Umbilical cord (tissue), 1 donor: ENCODE measurements at regions not wholly inside any gene's neighbourhood (a gene's known extent, or its start where the extent isn't known, plus 50 kb on each side); places are given as distances from the start of the nearest gene placed in this dataset.
A peak's percentile ranks its signal among the peaks of the same experiment; 100 is the strongest.
"Not testable (repeated sequence)": the region's sequence is repeated elsewhere in the genome, so short reads cannot be mapped to it uniquely, and the experiment has no call there.

ENCODE experiments used
- DNase-seq: peaks from one replicate; pipeline ENCODE4 v3.0.0-alpha.2; 2015; ENCODE audit warnings: low spot score

DNA sequence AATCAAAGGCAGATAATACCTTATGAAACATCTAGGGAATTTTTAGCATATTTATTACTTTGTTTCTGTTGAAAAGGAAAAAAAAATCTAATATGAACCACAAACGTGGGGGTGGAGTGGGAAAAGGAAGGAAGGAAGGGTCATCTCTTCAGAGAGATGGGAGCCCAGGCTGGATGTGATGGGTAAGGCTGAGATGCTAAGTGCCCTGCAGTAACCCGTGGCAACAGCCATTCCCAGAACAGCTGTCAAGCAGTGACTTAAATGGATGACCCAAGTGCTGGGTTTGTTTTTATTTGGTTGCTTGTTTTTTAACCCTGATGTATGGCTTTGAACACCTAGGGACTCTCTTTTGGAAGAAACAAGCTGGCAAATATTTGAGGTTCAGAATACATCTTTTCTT, 50.7 kb upstream of the KLF7 start:
- no peak for DNase-seq

DNA sequence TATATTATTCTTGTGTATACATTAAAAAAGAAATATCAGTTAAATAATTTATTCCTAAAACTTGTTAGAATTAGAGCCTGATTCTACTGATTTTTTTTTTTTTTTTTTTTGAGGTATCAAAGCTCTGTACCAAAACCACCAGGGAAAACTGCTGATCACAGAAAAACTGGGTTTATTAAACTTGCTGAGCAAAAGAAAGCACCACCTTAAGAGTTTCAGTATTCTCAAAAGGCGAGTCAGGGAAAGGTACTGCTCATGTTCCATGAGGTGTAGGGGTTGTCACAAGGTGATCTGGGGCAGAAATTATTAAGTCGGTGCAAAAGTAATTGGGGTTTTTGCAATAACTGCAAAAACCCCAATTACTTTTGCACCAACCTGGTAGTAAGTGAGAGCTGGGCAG, 51.7 kb upstream of the KLF7 start:
- no peak for DNase-seq

DNA sequence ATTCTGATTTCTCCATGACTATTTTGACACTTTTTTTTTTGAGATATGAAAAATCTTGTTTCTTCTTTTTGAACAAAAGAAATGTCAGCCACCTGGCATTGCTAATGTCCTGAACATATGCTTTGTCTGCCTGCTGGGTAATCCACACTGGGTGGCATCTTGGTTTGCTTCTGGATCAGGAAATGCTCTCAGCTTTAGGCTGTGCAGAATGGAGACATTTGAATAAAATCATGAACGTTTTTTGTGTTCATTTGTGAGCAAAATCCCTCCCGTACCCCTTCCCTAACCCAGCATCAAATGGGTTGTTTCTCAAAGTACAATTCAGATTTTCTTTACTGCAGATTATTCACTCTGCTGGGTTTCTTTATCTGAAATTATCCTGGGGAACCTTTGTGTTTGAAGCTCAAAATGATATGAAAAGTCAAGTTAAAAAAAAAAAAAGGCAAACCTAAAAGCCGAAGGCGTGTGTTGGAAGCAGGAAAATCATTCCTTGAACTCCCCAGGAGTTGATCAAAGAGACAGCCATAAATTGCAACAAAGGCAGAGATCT, 53.4 kb upstream of the KLF7 start:
- DNase-seq, result no peak

DNA sequence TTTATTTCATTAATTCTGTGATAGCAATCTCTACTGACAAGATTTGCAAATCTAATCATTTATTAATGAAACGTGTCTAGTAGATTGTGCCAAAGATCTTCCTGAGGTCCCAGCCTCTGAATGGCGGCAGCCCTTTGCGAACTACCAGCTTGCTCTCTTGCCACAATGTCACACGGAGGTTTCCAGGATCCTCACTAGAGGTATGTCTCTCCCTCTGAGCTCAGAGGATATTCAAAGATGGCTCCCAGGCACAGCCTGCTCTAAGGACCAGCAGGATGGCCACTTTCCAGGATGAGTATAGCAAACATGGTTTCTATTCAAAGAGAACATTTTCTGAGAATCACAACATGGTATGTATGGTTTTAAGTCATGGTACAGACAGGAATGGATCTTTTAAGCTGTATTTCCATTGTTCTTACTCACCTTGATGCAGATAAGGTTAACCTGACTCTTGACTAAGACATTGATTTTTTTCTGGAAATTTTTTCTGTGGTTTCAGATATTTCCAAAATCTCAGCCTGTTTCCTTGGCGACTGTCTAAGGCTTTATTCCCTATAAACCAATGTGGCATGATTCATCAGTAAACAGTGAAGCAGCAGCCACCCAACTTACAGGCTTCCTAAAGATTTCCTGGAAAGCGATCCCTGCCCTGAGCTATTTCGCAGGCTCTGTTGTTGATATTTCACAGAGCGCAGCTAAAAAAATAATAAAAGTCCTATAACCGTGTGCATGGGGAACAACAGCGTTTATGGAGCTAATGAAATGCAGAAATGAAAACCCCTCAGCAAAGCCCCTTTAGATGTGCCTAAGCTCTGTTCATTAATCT, 54.1 kb upstream of the KLF7 start:
- peak; percentile 88 for DNase-seq

DNA sequence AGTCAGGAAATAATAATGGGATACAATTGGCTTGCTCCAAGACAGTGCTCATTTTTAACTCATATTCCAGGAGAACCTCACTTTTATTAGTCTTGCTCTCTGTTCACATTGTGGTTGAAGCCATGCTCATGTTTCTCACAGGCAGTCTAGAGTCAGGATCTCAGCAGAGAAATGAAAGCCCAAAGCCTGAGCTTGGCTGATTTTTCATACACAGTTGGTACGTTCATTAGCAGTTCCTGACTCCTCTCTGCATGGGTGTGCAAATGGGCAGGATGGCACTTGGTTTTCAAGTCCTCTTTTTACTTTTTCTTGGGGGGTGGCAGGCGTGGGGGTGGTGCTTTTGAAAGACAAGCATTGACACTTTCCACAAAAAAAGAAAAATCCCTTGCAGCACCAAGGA, 56.0 kb upstream of the KLF7 start:
- no peak for DNase-seq

DNA sequence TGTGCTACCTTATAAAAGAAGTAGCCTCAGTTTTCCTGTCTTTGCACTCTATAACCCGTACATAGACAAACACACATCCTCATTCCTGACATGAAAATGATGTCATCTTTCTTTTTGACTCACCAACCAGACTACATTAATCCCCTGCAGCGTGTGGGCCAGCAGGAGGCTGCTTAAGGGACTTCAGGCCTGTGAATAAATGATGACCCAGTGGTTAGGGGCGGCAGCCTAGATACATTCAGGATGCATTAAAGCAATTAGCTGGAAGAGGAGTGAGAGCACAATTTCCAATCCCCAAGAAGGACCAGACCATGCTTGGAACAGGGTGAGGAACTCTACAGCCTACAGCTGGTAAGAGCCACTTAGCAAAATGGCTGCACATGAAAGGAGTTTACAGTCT, 57.3 kb upstream of the KLF7 start:
- peak; percentile 63 for DNase-seq

DNA sequence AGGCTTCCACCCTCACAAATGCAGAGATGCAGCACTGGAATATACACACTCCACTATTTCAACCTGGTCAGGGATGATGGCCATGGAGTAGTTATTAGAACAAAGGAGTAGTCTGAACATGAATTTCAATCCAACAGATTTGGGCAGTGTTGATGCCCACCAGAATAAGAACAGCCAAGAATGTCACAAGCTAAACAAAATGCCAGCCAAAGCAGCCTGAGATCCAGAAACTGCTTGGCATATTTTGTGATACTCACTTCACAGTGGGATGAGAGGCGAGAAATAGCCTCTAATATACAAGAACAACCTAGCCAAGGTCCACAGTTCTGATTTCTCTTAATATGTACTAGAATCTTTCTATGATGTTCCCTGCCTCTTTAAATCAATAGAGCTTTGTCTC, 58.6 kb upstream of the KLF7 start:
- DNase-seq, result no peak

DNA sequence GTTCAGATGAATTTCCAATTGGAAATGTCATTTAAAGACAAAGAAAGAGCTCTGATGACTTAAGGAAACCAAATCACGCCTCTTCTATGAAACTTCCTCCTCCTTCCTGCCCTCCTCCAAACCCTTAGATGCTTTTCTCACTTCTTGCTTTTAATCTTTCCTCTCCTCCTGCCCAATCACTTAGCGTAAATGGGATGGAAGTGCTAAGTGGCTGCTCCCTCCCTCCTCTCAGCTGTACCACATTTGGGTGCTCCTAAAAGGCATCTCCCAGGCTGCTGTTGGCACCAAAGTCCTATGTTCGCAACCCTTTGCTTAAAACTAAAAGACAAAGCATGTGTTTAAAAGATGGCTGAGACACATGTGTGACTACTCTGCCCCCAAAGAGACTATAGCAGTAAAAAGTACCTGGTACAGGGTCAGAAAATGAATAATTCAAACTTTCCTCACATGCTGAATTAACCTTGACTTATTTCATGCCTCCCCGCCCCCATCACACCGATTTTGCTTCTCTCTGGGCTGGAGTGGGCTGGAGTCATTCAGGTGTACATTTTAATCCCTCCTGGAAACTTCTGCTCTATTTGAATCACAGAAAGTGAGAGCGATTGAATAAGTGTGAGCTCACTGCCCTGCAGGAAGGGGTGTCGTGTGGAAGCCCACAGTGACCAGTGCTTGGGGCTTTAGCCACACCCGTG, 59.2 kb upstream of the KLF7 start:
- no peak for DNase-seq

DNA sequence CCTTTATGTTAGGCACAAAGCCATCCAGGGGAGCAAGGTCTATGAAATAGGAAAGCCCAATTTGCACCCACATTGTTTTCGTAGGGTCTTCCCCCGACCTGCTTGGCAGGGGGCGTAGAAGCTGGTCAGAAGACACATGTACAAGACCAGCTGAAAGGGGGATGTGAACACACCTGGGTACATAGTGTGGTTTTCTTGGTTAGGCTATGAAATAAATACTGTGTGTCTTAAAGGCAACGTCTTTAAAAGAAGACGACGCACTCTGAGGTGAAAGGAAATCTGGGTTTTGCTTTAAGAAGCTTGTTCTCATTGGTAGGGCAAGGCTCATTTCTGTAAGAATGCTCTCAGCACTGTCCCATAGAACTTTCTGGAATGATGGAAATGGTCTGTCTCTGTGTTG, 60.0 kb upstream of the KLF7 start:
- DNase-seq, result no peak

DNA sequence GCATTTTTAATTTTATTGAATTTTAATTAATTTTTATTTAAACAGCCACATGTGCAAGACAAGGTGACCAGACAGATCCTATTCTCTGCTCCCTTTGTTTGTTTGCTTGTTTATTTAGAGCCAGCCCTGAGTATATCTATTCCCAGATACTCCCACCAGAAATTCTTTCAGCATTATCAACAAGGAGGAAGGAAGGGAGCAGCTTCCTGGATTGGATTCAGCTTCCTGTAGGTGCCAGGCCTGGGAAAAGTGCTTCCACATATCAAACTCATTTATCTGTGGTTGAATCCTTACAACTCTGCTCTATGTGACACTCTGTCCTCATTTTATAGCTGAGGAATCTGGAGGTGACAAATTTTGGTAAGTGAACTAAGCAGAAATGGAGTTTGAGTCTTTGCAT, 60.5 kb upstream of the KLF7 start:
- DNase-seq, result no peak

DNA sequence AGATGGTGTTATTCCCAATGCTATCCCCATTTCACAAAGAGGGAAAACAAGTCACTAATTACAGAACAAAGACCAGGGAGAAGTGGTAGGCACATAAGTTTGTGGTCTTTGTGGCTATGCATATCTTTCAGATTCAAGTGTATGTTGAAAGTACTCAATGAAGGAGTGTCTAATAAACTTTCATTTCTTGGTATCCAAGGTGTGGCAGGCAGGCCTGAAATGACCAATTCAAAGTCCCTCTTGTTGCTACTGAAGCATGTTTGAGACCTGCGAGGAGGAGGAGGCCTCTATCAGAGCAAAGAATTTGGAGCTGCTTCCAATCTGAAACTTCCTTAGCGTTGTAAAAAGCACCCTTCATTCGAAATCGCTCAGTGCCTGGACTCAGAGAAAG, 60.9 kb upstream of the KLF7 start:
- no peak for DNase-seq

DNA sequence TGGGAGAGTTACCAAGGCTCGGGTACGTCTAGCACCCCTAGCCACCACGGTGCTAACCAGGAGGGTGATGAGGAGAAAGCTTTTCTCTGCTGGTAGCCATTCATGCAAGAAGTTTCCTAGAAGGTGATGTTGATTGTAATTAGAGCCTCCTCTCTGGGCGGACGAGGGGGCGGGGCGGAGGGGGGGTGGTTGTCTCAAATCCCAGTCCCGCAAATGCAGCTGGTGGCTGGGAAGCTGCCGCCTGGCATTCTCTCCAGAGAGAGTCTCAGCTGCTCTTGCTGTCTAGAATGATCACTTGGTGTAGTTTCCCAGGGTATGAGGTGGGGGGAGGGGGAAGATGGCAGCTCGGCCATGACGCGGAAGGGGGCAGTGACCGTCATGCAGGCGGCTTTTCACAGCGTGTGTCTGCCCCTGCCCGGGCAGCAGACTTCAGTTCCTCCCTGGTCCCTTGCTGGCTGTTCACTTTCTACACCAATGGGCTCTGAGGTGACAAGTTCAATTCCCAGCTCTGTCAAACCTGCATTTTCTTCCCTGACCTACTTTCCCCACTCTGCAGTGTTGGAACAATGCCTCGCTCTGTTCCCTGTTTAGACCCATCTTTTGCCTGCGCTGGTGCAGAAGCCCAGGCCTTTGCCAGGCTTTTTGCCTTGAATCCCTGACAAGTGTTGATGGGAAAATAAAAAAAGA, 61.5 kb upstream of the KLF7 start:
- peak; percentile 66 for DNase-seq

DNA sequence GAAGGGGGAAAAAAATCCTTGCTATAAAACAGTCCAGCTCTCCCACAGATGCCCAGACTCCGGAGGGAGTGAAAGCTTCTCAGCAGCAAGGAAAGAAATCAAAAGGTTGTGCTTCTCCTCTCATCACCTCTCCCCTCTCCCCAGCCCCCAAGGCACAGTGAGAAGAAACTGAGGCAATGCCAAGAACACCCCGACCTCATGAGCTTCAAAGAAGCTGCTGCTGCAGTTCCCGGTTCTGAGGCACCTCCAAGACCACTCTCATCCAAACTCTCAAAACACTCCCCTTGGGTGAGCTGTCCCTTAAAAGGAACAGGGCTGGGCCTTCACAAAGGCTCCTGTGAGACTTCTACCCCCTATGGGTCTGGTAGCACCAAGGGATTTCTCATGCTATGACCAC, 62.0 kb upstream of the KLF7 start:
- no peak for DNase-seq

DNA sequence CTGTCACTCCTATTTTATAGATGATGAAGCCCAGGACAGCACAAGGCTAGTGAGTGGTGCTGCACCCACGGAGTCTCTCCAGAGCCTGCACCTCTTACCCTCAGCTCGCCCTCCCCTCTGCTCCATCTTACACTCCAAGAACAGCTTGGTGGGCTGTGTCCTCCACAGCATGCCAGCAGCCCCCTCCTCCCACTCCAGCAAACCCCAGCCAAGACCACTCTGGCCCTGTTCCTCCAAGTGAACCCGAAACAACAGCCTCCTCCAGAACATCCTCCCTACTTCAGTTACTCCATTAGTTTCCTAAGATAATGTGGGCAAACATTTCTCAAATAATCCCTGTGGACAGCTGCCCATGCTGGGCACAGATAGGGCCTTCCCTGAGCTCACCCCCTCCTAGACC, 62.7 kb upstream of the KLF7 start:
- DNase-seq, result no peak

DNA sequence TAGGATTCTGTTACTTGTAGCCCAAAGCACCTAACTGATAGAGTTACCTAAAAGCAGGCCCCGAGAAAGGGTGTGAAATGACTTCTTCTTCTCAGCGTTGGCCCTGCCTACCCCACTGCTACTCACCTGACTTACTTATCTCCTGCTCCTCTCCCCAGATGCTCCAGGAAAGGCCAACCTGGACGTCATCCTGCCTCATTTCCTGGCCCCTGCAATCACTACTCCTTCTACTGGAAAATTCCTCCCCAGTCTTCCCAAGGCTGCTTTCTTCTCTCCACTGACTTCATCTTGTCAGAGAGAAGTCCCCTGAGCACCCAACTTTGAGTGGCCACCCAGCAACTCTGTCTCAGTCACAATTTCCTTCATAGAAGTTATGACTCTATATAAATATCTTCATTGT, 63.4 kb upstream of the KLF7 start:
- no peak for DNase-seq

DNA sequence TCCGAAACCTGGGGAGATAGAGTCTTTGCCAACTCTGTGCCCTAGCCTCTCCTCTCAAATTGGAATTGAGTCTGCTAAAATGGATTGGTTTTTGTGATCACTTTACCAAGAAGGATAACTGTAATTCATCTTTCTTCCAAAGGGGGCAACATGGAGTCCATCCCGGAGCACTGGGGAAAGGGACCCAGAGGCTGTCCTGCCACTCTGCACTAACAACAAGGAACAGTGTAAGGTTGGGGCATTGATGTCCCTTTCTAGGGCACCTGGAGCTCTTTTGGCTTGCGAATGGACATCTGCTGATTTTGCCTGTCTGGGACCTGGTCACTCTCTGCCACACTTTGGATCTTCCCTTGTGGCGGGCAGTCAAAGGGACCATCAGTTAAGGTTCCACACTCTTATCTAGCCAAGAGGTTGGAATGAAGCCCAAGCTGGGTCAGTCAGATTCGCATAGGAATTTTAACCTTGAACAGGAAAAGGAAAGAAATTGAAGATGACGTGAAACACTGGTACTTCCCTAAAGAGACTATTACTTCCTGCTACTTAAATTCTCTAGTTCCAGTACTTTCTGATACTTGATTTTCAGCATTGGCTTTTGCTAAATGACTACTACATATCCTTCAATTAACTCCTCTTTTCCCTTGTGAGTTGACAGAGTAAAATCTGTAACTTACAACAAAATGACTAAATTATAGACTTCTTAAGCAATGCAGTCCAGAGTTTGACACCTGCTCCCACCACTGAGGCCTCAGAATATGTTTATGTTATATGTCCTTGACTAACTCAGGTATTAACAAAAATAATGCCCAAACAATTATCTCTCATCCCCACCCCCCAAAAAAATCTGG, 64.7 kb upstream of the KLF7 start:
- DNase-seq, result no peak

DNA sequence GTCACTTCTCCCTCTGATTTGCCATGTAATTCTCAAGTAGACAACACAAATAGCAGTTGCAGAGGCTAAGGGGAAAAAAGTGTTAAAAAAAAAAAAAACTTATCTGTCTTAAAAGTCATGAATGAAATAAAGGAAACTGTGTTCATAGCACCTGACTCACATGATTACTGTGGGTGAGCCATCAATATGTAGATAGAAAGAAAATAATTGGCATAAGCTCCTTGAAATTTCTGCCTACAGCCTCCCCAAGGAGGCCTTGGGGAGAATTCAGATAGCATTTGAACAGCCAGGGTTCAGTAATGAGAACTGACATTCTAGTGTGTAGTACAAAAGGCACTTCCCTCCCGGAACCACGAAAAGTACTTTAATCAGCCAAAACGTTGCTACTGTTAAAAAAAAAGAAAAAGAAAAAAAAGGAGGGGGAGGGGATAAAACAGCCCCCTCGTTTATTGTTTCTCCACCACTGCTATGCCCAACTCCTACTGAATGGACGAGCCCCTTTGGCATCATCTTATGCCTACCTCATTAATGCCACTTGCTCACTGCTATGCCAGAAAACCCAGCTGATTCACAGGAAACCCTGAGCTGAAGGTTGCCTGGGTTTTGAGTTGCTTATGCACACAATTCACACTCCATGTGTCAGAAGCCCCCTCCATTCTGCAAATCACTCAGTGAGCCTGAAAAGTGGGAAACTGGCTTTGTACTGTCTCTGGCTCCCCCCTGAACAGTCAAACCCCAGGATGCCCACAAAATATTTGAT, 65.5 kb upstream of the KLF7 start:
- DNase-seq, result no peak

DNA sequence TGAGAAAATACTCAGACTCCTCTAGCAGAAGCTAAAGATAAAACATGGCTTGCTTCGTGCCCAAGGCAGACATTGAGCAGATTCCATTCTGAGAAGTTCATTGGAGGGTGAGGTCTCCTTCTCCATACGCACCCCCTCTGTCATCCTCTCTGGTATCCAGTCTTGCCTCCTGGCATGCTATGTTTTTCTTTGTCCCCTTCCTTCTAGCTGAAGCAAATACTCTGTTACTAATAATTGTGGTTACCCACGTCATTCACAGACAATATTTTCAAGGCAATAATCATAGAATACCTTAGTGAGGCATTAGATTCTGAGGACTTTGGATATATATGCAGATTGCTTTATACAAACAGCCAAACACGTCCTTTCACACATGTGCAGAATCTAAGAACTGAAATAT, 66.2 kb upstream of the KLF7 start:
- DNase-seq, result no peak

DNA sequence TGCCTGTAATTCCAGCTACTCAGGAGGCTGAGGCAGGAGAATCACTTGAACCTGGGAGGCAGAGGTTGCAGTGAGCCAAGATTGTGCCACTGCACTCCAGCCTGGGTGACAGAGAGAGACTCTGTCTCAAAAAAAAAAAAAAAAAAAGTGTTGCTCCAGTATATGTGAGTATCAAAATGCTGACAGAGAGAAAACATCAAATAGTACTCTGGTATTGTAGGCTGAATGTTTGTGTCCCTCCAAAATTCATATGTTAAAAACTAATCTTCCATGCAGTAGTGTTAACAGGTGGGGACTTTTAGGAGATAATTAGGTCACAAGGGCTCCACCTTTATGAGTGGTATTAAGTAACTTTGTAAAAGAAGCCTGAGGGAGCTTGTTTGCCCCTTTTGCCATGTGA, 67.4 kb upstream of the KLF7 start:
- DNase-seq, result not testable (repeated sequence)

DNA sequence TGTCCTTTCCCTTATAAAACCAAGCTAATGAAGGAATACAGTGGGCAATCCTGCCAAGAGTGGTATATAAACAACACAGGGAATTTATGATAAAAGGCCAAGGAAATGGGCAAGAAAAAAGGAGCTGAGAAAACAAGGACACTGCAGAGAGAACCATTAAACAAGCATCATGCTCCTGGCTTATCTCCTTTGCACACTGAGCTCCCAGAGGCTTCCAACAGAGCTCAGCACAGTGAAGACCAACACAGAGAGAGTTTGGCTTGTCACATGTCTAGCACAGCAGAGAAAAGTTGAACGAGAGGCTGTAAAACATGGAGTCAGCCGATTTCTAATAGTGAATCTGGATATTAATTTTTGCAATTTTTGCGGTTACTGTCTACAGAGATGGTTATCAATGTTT, 68.0 kb upstream of the KLF7 start:
- no peak for DNase-seq

DNA sequence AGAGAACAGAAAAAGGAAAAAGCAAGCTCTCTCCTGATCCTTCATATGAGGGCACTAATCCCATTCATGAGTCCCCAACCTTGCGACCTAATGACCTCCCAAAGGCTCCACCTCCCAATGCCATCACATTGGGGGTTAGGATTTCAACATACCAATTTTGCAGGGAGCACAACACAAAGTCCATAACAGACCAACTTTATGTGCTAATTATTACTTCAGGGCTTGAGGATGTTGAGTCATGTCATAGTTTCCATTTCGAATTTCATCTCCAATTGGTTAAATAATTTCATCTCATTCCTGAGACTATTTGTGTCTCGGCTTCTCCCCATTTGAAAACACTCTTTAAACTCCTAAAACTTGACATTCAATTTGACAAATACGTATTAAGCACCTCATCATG, 69.9 kb upstream of the KLF7 start:
- DNase-seq, result no peak
